HL-60 (cell line): ENCODE measurements at regions not wholly inside any gene's neighbourhood (a gene's known extent, or its start where the extent isn't known, plus 50 kb on each side); places are given as distances from the start of the nearest gene placed in this dataset.

ENCODE experiments used
- DNase-seq, 2 experiments: peaks; one replicate each; pipeline ENCODE4 v3.0.0-alpha.2; 2010 to 2020; ENCODE audit warnings: low read depth in 1 of 2, low spot score in 1 of 2
- H3K27ac ChIP-seq: fragments of 250-450 bp; sonication (Bioruptor Pico); replicated peaks from 2 replicates; pipeline ENCODE4 v1.5.1; 2020; ENCODE audit warnings: mild to moderate bottlenecking, moderate library complexity
- H3K27me3 ChIP-seq: fragments of 250-450 bp; sonication (Bioruptor Pico); 2 replicates; pipeline ENCODE4 v1.5.1; 2021; ENCODE audit warnings: mild to moderate bottlenecking, moderate library complexity; ENCODE audit not compliant: insufficient read depth, poor library complexity, severe bottlenecking
- H3K4me3 ChIP-seq: replicated peaks from 2 replicates; pipeline ENCODE4 v1.5.1; 2011; ENCODE audit warnings: mild to moderate bottlenecking, control low read depth, low read length; ENCODE audit not compliant: insufficient read depth
- CTCF ChIP-seq: IDR thresholded peaks from one replicate; pipeline ENCODE4 v1.5.1; 2011; ENCODE audit warnings: low read length, control low read depth, inconsistent platforms; ENCODE audit not compliant: insufficient read depth
- GABPA ChIP-seq: IDR thresholded peaks from 2 replicates; pipeline ENCODE4 v1.6.1; 2012; ENCODE audit warnings: low read depth
- POLR2AphosphoS5 ChIP-seq: IDR thresholded peaks from 2 replicates; pipeline ENCODE4 v1.6.1; 2012; ENCODE audit warnings: low read depth
- SPI1 ChIP-seq: IDR thresholded peaks from 2 replicates; pipeline ENCODE4 v1.6.1; 2012; ENCODE audit warnings: low read depth, mild to moderate bottlenecking, borderline replicate concordance
- TF ChIP-seq, protein P1 (sequence below): IDR thresholded peaks from 2 replicates; pipeline ENCODE4 v1.6.1; 2012; ENCODE audit warnings: low read depth; ENCODE audit not compliant: insufficient replicate concordance

DNA sequence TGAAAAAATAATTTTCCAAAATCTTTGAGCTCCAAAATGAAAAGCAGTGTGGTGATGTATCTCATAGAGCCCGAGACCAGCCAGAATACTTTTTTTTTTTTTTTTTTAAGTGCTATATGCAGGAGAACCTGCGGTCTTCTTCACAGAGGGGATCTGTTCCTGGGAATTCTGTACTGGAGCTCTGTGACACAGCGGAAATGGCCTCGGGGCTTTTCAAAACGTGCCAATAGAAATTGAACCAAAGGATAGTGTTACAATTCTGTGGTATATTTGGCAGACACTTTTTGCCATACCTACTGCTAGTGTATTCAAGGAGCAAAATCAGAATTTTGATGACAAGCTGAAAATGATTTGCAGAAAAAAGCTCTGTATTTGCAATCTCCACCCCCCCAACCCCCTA lies 1429.3 kb upstream of the LRRTM3 start:
- Histone ChIP-seq H3K27me3 (no peaks in the 10 kb centered on the region), H3K27ac (no peak overlapping the region), H3K4me3 (no peak overlapping the region)
- no peak for DNase-seq
- TF ChIP-seq CTCF (no peak), POLR2AphosphoS5 (no peak), SPI1 (no peak), GABPA (no peak)
- TF ChIP-seq, protein P1, sequence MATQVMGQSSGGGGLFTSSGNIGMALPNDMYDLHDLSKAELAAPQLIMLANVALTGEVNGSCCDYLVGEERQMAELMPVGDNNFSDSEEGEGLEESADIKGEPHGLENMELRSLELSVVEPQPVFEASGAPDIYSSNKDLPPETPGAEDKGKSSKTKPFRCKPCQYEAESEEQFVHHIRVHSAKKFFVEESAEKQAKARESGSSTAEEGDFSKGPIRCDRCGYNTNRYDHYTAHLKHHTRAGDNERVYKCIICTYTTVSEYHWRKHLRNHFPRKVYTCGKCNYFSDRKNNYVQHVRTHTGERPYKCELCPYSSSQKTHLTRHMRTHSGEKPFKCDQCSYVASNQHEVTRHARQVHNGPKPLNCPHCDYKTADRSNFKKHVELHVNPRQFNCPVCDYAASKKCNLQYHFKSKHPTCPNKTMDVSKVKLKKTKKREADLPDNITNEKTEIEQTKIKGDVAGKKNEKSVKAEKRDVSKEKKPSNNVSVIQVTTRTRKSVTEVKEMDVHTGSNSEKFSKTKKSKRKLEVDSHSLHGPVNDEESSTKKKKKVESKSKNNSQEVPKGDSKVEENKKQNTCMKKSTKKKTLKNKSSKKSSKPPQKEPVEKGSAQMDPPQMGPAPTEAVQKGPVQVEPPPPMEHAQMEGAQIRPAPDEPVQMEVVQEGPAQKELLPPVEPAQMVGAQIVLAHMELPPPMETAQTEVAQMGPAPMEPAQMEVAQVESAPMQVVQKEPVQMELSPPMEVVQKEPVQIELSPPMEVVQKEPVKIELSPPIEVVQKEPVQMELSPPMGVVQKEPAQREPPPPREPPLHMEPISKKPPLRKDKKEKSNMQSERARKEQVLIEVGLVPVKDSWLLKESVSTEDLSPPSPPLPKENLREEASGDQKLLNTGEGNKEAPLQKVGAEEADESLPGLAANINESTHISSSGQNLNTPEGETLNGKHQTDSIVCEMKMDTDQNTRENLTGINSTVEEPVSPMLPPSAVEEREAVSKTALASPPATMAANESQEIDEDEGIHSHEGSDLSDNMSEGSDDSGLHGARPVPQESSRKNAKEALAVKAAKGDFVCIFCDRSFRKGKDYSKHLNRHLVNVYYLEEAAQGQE = no peak

DNA sequence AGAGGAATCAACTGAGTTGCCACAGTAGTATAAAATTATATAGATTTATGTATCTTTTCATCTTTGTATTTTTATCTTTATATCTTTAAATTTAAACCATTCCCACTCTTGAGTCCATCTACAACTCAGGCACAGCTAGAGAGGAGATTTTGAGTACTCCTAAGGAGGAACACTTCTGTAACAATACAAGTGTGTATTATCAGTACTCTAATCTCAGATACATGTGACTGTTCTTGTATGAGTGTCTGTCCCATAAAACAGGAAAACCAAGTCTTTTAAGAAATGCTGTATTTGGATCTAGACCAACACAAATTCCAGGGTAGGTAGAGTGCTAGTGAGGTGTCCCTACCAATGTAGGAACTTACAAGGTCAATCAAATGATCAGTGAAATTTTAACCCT lies 1428.0 kb upstream of the LRRTM3 start:
- H3K27me3 ChIP-seq = no peaks in the 10 kb centered on the region
- TF ChIP-seq GABPA (no peak), CTCF (no peak), POLR2AphosphoS5 (no peak), SPI1 (no peak)
- TF ChIP-seq, protein P1 = no peak

GRCh38 chr10:65500716-65501115 lies 1425.1 kb upstream of the LRRTM3 start:
- TF ChIP-seq GABPA (no peak), SPI1 (no peak), POLR2AphosphoS5 (no peak), CTCF (no peak)
- TF ChIP-seq, protein P1 = no peak
- Histone ChIP-seq H3K4me3 (no peak overlapping the region), H3K27me3 (no peaks in the 10 kb centered on the region), H3K27ac (no peak overlapping the region)
- no peak for DNase-seq

More for the DNA sequence above, 1428.0 kb upstream of the LRRTM3 start:
- Histone ChIP-seq H3K27ac (no peak overlapping the region), H3K4me3 (no peak overlapping the region)
- DNase-seq = no peak
